GM18511 (cell line): ENCODE measurements at regions not wholly inside any gene's neighbourhood (a gene's known extent, or its start where the extent isn't known, plus 50 kb on each side); places are given as distances from the start of the nearest gene placed in this dataset.
A peak's percentile ranks its signal among the peaks of the same experiment; 100 is the strongest.

ENCODE experiments used
- ATAC-seq: cut with Tn5 transposase; IDR thresholded peaks from one replicate; pipeline ENCODE4 v1.9.1; 2021; ENCODE audit warnings: mild to moderate bottlenecking, moderate library complexity; ENCODE audit not compliant: unreplicated experiment

- no peak for ATAC-seq
Observed at GRCh38 chr1:234887016-234887900, 241.4 kb downstream of the TOMM20 start.

DNA sequence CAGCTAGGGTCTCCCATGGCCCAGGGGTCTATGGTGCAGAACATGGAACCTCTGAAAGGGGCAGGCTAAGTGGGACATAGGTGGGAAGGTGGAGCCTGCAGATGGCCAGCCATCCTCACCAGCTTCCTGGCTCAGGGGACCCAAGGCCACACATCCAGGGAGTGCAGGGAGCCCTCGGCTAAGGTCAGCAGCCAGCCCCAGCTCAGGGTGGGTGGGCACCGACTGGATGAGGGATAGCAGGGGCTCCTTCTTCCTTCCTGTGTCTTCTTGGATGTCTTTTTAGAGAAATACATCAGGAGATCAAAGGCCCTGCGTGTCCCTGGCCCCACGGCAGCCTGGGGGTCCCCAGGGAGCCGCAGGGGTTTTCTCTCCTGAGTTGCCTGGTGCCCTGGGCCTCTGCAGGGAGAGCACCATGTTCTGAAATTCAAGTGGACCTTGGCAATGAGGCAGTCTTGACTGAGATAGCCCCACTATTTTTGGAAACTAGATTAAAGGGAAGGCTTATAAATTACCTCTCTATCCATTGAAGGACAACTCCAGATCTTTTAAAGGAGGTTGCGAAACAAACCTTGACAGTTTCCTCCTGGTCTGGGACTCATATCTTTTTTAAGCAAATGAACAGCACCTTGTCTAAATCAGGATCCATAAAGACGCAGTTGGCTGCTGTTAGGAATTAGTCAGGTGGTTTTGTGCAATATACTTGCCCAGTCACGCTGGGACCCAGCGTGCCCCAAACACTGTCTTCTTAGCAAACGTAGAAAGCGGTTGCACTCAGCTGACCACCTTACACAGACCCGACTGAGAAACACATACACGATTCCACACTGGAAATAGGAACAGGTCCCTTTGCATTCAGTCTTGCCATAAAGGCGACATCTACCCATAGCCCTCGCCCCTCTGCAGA, 242.3 kb downstream of the TOMM20 start:
- ATAC-seq: no peak

DNA sequence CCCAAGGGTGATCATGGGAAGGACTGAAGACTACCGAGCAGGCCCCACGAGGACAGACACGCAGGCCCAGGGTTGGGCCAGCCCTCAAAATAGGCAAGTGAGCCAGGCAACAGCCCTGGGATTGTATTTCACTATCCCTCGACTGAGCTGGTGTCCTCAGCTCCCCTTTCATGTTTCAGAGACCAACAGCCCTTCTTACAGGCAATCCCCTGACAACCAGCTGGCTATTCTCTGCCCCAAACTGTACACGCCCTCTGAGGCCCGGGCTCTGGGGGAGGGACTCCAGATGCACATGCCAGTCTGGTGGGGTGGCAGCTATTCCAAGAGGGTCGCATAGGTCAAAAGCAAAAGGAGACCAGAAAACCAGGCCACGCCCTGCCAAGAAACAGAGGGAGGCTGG, 243.0 kb downstream of the TOMM20 start:
- no peak for ATAC-seq

GRCh38 chr1:234884701-234885100, 243.9 kb downstream of the TOMM20 start:
- no peak for ATAC-seq

- ATAC-seq: no peak
Observed at GRCh38 chr1:234884006-234884405, 244.6 kb downstream of the TOMM20 start.

- no peak for ATAC-seq
Observed at GRCh38 chr1:234882898-234883297, 245.7 kb downstream of the TOMM20 start.

- ATAC-seq: peak; percentile 92
Observed at GRCh38 chr1:234881893-234882771, 246.5 kb downstream of the TOMM20 start.

- no peak for ATAC-seq
Observed at GRCh38 chr1:234879147-234880080, 249.2 kb downstream of the TOMM20 start.

- no peak for ATAC-seq
Observed at GRCh38 chr1:234878288-234878687, 250.3 kb downstream of the TOMM20 start.

GRCh38 chr1:234877761-234878160, 250.9 kb downstream of the TOMM20 start:
- ATAC-seq: no peak

- ATAC-seq: no peak
Observed at GRCh38 chr1:234875953-234876855, 252.4 kb downstream of the TOMM20 start.

- no peak for ATAC-seq
Observed at GRCh38 chr1:234875328-234875952, 253.2 kb downstream of the TOMM20 start.

DNA sequence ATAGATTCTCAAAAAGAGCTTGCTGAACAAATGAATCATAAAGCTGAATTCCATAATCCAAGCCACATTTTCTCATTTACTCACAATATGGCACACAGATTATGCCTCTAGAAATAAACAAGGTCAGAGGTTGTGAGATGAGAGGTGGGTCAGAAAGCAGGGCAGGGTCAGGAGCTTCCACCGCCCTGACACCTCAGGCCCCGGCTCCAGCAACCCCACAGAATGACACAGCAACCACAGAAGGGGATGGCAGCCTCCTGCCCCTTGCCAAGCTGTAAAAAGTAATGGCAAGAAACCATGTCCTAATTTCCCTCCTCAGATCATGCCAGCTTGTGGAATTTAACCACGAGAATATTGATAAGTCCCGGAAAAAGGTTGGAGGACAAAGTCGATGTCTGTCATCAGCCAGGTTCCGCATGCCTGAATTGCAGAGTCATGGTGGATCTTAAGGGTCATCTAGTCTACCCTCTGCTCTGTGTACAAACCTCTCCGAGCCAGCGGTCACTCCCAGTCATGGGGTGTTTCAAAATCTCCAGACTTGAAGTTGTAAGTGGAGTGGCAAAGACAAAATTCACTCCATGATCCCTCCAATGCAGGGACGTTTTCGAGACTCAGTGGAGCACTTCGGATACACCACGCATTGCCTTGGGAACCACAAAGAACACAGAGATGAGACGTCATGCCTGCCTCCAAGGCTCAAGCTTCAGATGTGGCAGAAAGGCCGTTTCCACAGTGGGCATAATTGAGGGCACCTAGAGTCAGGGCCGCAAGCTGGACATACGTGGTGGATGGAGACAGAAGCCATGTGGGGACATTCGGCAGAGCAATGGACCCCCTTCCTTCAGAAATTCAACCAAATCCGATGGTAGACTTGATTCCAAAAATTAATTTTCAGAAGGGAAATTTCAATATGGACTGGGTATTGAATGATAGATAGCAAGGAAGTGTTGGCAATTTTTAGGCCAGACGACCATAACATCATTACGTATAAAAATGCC, 254.0 kb downstream of the TOMM20 start:
- no peak for ATAC-seq

- ATAC-seq: no peak
Observed at GRCh38 chr1:234871710-234872271, 256.8 kb downstream of the TOMM20 start.

- ATAC-seq: no peak
Observed at GRCh38 chr1:234871039-234871709, 257.5 kb downstream of the TOMM20 start.
